NCI-H748 (cell line): ENCODE measurements at regions not wholly inside any gene's neighbourhood (a gene's known extent, or its start where the extent isn't known, plus 50 kb on each side); places are given as distances from the start of the nearest gene placed in this dataset.

Source experiments
- DNase-seq: peaks from one replicate; lab custom pipeline; 2025; ENCODE audit not compliant: unreplicated experiment; lab: John Stamatoyannopoulos, UW

- DNase-seq, result no peak
These were observed 67.7 kb upstream of the CD93 start for GRCh38 chr20:23153696-23154341.

GRCh38 chr20:23152902-23153301 lies 66.8 kb upstream of the CD93 start:
- DNase-seq, result no peak

GRCh38 chr20:23152308-23152892 lies 66.3 kb upstream of the CD93 start:
- DNase-seq, result no peak

- DNase-seq, result no peak
These were observed 65.8 kb upstream of the CD93 start for GRCh38 chr20:23151885-23152284.

- no peak for DNase-seq
These were observed 65.0 kb upstream of the CD93 start for GRCh38 chr20:23151008-23151703.

- no peak for DNase-seq
These were observed 64.3 kb upstream of the CD93 start for GRCh38 chr20:23150304-23151007.

- no peak for DNase-seq
These were observed 63.6 kb upstream of the CD93 start for GRCh38 chr20:23149623-23150279.

GRCh38 chr20:23148731-23149570 lies 62.8 kb upstream of the CD93 start:
- DNase-seq, result no peak

GRCh38 chr20:23147964-23148730 lies 62.0 kb upstream of the CD93 start:
- no peak for DNase-seq

GRCh38 chr20:23147647-23147963 lies 61.5 kb upstream of the CD93 start:
- no peak for DNase-seq

GRCh38 chr20:23146857-23147637 lies 60.9 kb upstream of the CD93 start:
- DNase-seq, result no peak

- no peak for DNase-seq
These were observed 60.1 kb upstream of the CD93 start for GRCh38 chr20:23146181-23146580.

GRCh38 chr20:23145281-23145700 lies 59.2 kb upstream of the CD93 start:
- DNase-seq, result no peak

- no peak for DNase-seq
These were observed 58.7 kb upstream of the CD93 start for GRCh38 chr20:23144856-23145255.

GRCh38 chr20:23143986-23144690 lies 58.0 kb upstream of the CD93 start:
- DNase-seq, result no peak

- no peak for DNase-seq
These were observed 57.0 kb upstream of the CD93 start for GRCh38 chr20:23143098-23143497.

GRCh38 chr20:23142162-23143050 lies 56.3 kb upstream of the CD93 start:
- no peak for DNase-seq
